ENCODE measurements at regions not wholly inside any gene's neighbourhood (a gene's known extent, or its start where the extent isn't known, plus 50 kb on each side); places are given as distances from the start of the nearest gene placed in this dataset.

DNA sequence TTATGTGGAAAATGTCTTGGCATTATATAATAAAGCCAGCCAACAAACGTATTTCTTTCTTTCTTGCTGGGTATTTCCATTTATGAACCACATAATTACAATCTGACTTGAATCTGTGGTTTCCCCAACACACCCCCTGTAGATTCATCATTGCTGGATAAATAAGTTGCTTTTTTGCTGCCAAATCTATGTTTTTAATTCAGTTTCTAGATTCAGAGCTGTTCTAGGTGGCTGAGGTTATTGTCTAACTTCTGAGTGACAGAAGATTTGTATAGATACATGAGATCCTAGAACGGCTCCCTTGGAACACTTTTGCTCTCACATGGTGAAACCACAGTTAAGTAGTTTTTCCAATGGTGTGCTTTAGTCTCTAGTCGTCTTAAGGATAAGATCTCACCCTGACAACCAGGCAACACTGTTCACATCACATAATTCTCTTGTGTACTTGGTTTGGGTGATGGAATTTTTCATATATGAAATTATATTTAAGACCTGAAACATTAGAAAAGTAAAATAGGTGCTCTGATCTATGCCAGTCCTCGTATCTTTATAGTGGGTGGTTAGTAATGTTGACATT, 239.1 kb downstream of the KLF12 start:
- TF ChIP-seq POLR2AphosphoS5 (IDR thresholded peaks at IDR 0.05) (no peak), POLR2A (IDR thresholded peaks at IDR 0.05; ENCODE audit: low read depth) (no peak), EP300 (IDR thresholded peaks at IDR 0.05) (no peak)
- TF ChIP-seq, protein P1, sequence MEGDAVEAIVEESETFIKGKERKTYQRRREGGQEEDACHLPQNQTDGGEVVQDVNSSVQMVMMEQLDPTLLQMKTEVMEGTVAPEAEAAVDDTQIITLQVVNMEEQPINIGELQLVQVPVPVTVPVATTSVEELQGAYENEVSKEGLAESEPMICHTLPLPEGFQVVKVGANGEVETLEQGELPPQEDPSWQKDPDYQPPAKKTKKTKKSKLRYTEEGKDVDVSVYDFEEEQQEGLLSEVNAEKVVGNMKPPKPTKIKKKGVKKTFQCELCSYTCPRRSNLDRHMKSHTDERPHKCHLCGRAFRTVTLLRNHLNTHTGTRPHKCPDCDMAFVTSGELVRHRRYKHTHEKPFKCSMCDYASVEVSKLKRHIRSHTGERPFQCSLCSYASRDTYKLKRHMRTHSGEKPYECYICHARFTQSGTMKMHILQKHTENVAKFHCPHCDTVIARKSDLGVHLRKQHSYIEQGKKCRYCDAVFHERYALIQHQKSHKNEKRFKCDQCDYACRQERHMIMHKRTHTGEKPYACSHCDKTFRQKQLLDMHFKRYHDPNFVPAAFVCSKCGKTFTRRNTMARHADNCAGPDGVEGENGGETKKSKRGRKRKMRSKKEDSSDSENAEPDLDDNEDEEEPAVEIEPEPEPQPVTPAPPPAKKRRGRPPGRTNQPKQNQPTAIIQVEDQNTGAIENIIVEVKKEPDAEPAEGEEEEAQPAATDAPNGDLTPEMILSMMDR (IDR thresholded peaks at IDR 0.05): no peak
- Histone ChIP-seq H3K4me3 (no peak overlapping the region), H3K27ac (replicated peaks in 1 of 4) (no peak overlapping the region), H3K36me3 (no peaks in the 10 kb centered on the region), H3K9me3 (no peaks in the 10 kb centered on the region), H3K4me1 (peaks cover 0 to 15% (median 5%) of the 10 kb centered on the region in 4 donors), H3K27me3 (no peaks in the 10 kb centered on the region)
- DNase-seq (ENCODE audit: extremely low spot score): no peak
- intact Hi-C loops (cut with DNase I): no loop called here
- 86% methylated on average over 4 of the region's 4 CpGs for WGBS

DNA sequence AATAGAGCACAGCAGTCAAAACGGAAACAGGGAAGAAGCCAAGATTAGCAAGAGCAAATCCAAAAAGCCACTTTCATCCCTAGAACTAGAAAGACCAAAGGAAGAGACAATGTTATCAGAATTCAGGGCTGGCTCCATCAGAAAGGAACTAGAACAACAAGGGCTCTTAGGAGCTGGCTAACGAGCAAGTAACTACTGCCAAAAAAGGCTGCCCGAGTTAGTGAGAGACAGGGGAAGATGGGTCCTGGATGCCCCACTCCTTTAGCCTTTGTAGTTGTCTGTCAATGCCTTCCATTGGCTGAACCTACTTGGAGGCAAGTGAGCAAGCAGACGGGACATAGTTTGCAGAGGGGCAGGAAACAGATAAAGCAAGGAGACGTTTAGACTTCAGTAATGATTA, 240.4 kb downstream of the KLF12 start:
- 84% methylated on average over 5 of the region's 5 CpGs for WGBS
- TF ChIP-seq EP300 (IDR thresholded peaks at IDR 0.05): no peak
- no peak for TF ChIP-seq POLR2A (IDR thresholded peaks at IDR 0.05; ENCODE audit: low read depth)
- TF ChIP-seq, protein P1 (IDR thresholded peaks at IDR 0.05): no peak
- no peak for TF ChIP-seq POLR2AphosphoS5 (IDR thresholded peaks at IDR 0.05)
- intact Hi-C loops (cut with DNase I): no loop called here

DNA sequence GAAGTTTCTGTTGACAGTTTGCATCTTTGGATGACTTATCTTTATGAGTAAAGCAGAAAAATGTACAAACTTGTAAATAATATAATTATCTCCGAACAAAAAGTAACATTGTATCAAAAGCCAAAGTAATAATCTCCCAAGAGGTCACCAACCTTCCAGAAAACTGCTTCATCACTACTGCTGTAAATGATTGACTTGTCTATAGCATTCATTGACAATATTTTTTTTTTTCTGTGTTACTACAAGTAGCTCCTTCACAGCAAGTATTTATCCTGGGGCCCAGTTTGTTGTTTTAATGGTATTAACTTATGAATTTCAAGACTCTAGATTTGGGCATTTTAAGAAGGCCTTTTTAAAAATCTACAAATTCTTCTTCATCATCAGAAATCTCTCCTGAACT, 242.4 kb downstream of the KLF12 start:
- intact Hi-C loops (cut with DNase I): no loop called here
- TF ChIP-seq POLR2AphosphoS5 (IDR thresholded peaks at IDR 0.05) (no peak), POLR2A (IDR thresholded peaks at IDR 0.05; ENCODE audit: low read depth) (no peak), EP300 (IDR thresholded peaks at IDR 0.05) (no peak)
- TF ChIP-seq, protein P1 (IDR thresholded peaks at IDR 0.05): no peak
- Histone ChIP-seq H3K4me1 (no peaks in the 10 kb centered on the region), H3K27me3 (no peaks in the 10 kb centered on the region), H3K9me3 (no peaks in the 10 kb centered on the region), H3K4me3 (no peak overlapping the region), H3K27ac (replicated peaks in 1 of 4) (no peak overlapping the region), H3K36me3 (no peaks in the 10 kb centered on the region)
- DNase-seq (ENCODE audit: extremely low spot score): no peak
- 87% methylated on average over 1 of the region's 1 CpG for WGBS

More for the DNA sequence above, 240.4 kb downstream of the KLF12 start:
- Histone ChIP-seq H3K27ac (replicated peaks in 1 of 4) (no peak overlapping the region), H3K9me3 (no peaks in the 10 kb centered on the region), H3K4me3 (no peak overlapping the region), H3K36me3 (no peaks in the 10 kb centered on the region), H3K27me3 (no peaks in the 10 kb centered on the region), H3K4me1 (peaks cover 0 to 2% (median 0%) of the 10 kb centered on the region in 4 donors)
- DNase-seq (ENCODE audit: extremely low spot score): no peak

DNA sequence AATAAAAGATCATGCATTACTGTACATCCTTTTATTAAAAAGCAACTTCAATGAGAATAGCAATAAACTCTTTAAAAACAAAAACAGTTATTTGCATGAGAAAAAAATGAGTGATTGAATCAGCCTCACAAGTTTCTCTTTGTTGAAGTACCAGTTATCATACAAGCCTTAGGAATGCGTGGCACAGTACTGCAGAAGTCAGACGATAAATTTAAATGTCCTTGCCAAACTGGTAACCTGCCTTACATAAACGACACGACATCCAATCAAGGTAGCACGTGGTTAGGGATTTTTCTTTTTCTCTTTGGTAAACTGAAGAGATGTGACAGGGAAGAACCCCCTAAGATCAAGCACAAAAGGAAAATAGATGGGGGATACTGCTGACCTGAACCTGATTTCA, 251.0 kb downstream of the KLF12 start:
- intact Hi-C loops (cut with DNase I): no loop called here
- Histone ChIP-seq H3K4me3 (no peak overlapping the region), H3K9me3 (no peaks in the 10 kb centered on the region), H3K27me3 (no peaks in the 10 kb centered on the region), H3K4me1 (peaks cover 0 to 10% (median 2%) of the 10 kb centered on the region in 4 donors), H3K36me3 (no peaks in the 10 kb centered on the region), H3K27ac (replicated peaks in 1 of 4) (no peak overlapping the region)
- DNase-seq (ENCODE audit: extremely low spot score): no peak
- no peak for TF ChIP-seq POLR2A (IDR thresholded peaks at IDR 0.05; ENCODE audit: low read depth)
- no peak for TF ChIP-seq EP300 (IDR thresholded peaks at IDR 0.05)
- no peak for TF ChIP-seq POLR2AphosphoS5 (IDR thresholded peaks at IDR 0.05)
- TF ChIP-seq, protein P1 (IDR thresholded peaks at IDR 0.05): no peak
- WGBS: 41% methylated on average over 5 of the region's 5 CpGs

DNA sequence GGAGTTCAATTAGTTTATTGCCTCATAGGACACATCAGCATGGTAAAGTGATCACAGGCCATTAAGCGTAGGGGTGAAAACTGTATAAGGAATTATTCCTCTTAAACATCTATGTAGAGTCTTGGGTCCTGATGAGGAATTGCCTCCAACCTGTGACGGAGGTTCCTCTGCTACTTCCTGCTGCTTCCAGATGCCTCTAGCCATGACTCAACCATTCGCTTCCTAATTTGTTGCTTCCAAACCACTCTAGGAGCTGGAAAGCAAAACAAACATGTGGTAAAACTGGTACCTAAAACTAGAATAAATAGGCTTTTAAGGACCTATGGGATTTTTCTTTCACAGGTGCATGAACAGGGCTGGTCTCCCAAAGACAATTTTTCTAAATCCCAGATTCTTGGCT, 253.8 kb downstream of the KLF12 start:
- TF ChIP-seq, protein P1 (IDR thresholded peaks at IDR 0.05): no peak
- no peak for TF ChIP-seq EP300 (IDR thresholded peaks at IDR 0.05)
- TF ChIP-seq POLR2A (IDR thresholded peaks at IDR 0.05; ENCODE audit: low read depth): no peak
- no peak for DNase-seq (ENCODE audit: extremely low spot score)
- 95% methylated on average over 3 of the region's 3 CpGs for WGBS
- no peak overlapping the region for H3K4me3 ChIP-seq
- H3K36me3 ChIP-seq: no peaks in the 10 kb centered on the region
- H3K27ac ChIP-seq (replicated peaks in 1 of 4): no peak overlapping the region
- intact Hi-C loops (cut with DNase I): no loop called here
- H3K4me1 ChIP-seq: peaks cover 3 to 22% (median 7%) of the 10 kb centered on the region in 4 donors
- no peaks in the 10 kb centered on the region for H3K9me3 ChIP-seq
- no peaks in the 10 kb centered on the region for H3K27me3 ChIP-seq

Data from esophagus muscularis mucosa (tissue), 4 donors.